ENCODE measurements at regions not wholly inside any gene's neighbourhood (a gene's known extent, or its start where the extent isn't known, plus 50 kb on each side); places are given as distances from the start of the nearest gene placed in this dataset.

GRCh38 chr12:75965661-75966060 lies 65.9 kb downstream of the PHLDA1 start:
- no peaks in the 10 kb centered on the region for H4K20me1 ChIP-seq (ENCODE audit: insufficient read depth, low read length)
- no peaks in the 10 kb centered on the region for H3K9me3 ChIP-seq (ENCODE audit: insufficient read depth, low read length)
- H3K4me2 ChIP-seq (ENCODE audit: low read length) = no peak overlapping the region
- H3K27ac ChIP-seq (ENCODE audit: low read length) = no peak overlapping the region
- H3K27me3 ChIP-seq (ENCODE audit: low read depth, low read length) = 0 out of 2 replicates have a peak, but pooled peaks cover 5% of the 10 kb centered on the region
- H3K36me3 ChIP-seq (replicated peaks; ENCODE audit: low read depth, low read length) = no peaks in the 10 kb centered on the region
- TF ChIP-seq EZH2phosphoT487 (IDR thresholded peaks at IDR 0.05; ENCODE audit: low read depth) (no peak), CTCF (IDR thresholded peaks at IDR 0.05; ENCODE audit: low read depth, low read length) (no peak)
- H3K4me3 ChIP-seq (ENCODE audit: low read length) = no peak overlapping the region
- H3K4me1 ChIP-seq (ENCODE audit: low read length) = peaks cover 6% of the 10 kb centered on the region; the same call in 1 of the 2 replicates
- no peaks in the 10 kb centered on the region for H3K79me2 ChIP-seq (ENCODE audit: low read length)
- no peak overlapping the region for H3K9ac ChIP-seq (ENCODE audit: low read length)
- no peak overlapping the region for H2AFZ ChIP-seq (ENCODE audit: low read depth, low read length)

- Histone ChIP-seq H3K4me2 (ENCODE audit: low read length) (no peak overlapping the region), H4K20me1 (ENCODE audit: insufficient read depth, low read length) (no peaks in the 10 kb centered on the region), H3K9ac (ENCODE audit: low read length) (no peak overlapping the region), H3K9me3 (ENCODE audit: insufficient read depth, low read length) (no peaks in the 10 kb centered on the region), H2AFZ (ENCODE audit: low read depth, low read length) (no peak overlapping the region), H3K36me3 (replicated peaks; ENCODE audit: low read depth, low read length) (no peaks in the 10 kb centered on the region), H3K4me3 (ENCODE audit: low read length) (no peak overlapping the region), H3K4me1 (ENCODE audit: low read length) (peaks cover 11% of the 10 kb centered on the region), H3K79me2 (ENCODE audit: low read length) (no peaks in the 10 kb centered on the region), H3K27me3 (ENCODE audit: low read depth, low read length) (0 out of 2 replicates have a peak, but pooled peaks cover 2% of the 10 kb centered on the region), H3K27ac (ENCODE audit: low read length) (no peak overlapping the region)
- no peak for TF ChIP-seq EZH2phosphoT487 (IDR thresholded peaks at IDR 0.05; ENCODE audit: low read depth)
- TF ChIP-seq CTCF (IDR thresholded peaks at IDR 0.05; ENCODE audit: low read depth, low read length) = no peak
Observed at GRCh38 chr12:75964150-75964549, 67.4 kb downstream of the PHLDA1 start.

GRCh38 chr12:75961878-75962277 lies 69.7 kb downstream of the PHLDA1 start:
- H3K79me2 ChIP-seq (ENCODE audit: low read length) = no peaks in the 10 kb centered on the region
- H3K9me3 ChIP-seq (ENCODE audit: insufficient read depth, low read length) = no peaks in the 10 kb centered on the region
- H3K27ac ChIP-seq (ENCODE audit: low read length) = no peak overlapping the region
- peaks cover 11% of the 10 kb centered on the region for H3K4me1 ChIP-seq (ENCODE audit: low read length)
- H4K20me1 ChIP-seq (ENCODE audit: insufficient read depth, low read length) = no peaks in the 10 kb centered on the region
- no peak overlapping the region for H3K4me2 ChIP-seq (ENCODE audit: low read length)
- H3K9ac ChIP-seq (ENCODE audit: low read length) = no peak overlapping the region
- H3K36me3 ChIP-seq (replicated peaks; ENCODE audit: low read depth, low read length) = no peaks in the 10 kb centered on the region
- H2AFZ ChIP-seq (ENCODE audit: low read depth, low read length) = no peak overlapping the region
- TF ChIP-seq EZH2phosphoT487 (IDR thresholded peaks at IDR 0.05; ENCODE audit: low read depth) = no peak
- no peak for TF ChIP-seq CTCF (IDR thresholded peaks at IDR 0.05; ENCODE audit: low read depth, low read length)
- no peak overlapping the region for H3K4me3 ChIP-seq (ENCODE audit: low read length)
- 0 out of 2 replicates have a peak, but pooled peaks cover 4% of the 10 kb centered on the region for H3K27me3 ChIP-seq (ENCODE audit: low read depth, low read length)

GRCh38 chr12:75960954-75961661 lies 70.5 kb downstream of the PHLDA1 start:
- Histone ChIP-seq H3K36me3 (replicated peaks; ENCODE audit: low read depth, low read length) (no peaks in the 10 kb centered on the region), H3K4me2 (ENCODE audit: low read length) (no peak overlapping the region), H2AFZ (ENCODE audit: low read depth, low read length) (no peak overlapping the region), H3K4me3 (ENCODE audit: low read length) (no peak overlapping the region), H3K9me3 (ENCODE audit: insufficient read depth, low read length) (no peaks in the 10 kb centered on the region), H3K79me2 (ENCODE audit: low read length) (no peaks in the 10 kb centered on the region), H3K9ac (ENCODE audit: low read length) (no peak overlapping the region), H4K20me1 (ENCODE audit: insufficient read depth, low read length) (no peaks in the 10 kb centered on the region), H3K4me1 (ENCODE audit: low read length) (peaks cover 11% of the 10 kb centered on the region), H3K27ac (ENCODE audit: low read length) (no peak overlapping the region), H3K27me3 (ENCODE audit: low read depth, low read length) (0 out of 2 replicates have a peak, but pooled peaks cover 4% of the 10 kb centered on the region)
- TF ChIP-seq EZH2phosphoT487 (IDR thresholded peaks at IDR 0.05; ENCODE audit: low read depth) (no peak), CTCF (IDR thresholded peaks at IDR 0.05; ENCODE audit: low read depth, low read length) (no peak)
